ENCODE measurements at regions not wholly inside any gene's neighbourhood (a gene's known extent, or its start where the extent isn't known, plus 50 kb on each side); places are given as distances from the start of the nearest gene placed in this dataset.

GRCh38 chr4:136489101-136489500 is 1043.2 kb downstream of the PCDH18 start:
- TF ChIP-seq ZBTB7A (IDR thresholded peaks at IDR 0.05; ENCODE audit: low read depth): no peak
- TF ChIP-seq EGR1 (IDR thresholded peaks at IDR 0.05): no peak
- no peak for TF ChIP-seq REST (IDR thresholded peaks at IDR 0.05; ENCODE audit: low read depth)
- TF ChIP-seq CEBPB (IDR thresholded peaks at IDR 0.05): no peak
- no peak for TF ChIP-seq YY1 (IDR thresholded peaks at IDR 0.05; ENCODE audit: low read depth)
- no peak for TF ChIP-seq TCF12 (IDR thresholded peaks at IDR 0.05; ENCODE audit: low read depth)
- no peak for TF ChIP-seq CREB1 (IDR thresholded peaks at IDR 0.05; ENCODE audit: low read depth)
- no peak for TF ChIP-seq MAX (IDR thresholded peaks at IDR 0.05)
- no peak for TF ChIP-seq TEAD4 (IDR thresholded peaks at IDR 0.05)
- no peak for TF ChIP-seq USF1 (IDR thresholded peaks at IDR 0.05)
- no peak for TF ChIP-seq FOXM1 (IDR thresholded peaks at IDR 0.05; ENCODE audit: borderline replicate concordance, low read depth)
- no peak for TF ChIP-seq NFIC (IDR thresholded peaks at IDR 0.05)
- TF ChIP-seq RAD21 (IDR thresholded peaks at IDR 0.05; ENCODE audit: low read depth): no peak
- no peak for TF ChIP-seq EP300 (IDR thresholded peaks at IDR 0.05; ENCODE audit: borderline replicate concordance)

GRCh38 chr4:136484996-136485395 is 1047.3 kb downstream of the PCDH18 start:
- no peak for TF ChIP-seq ZBTB7A (IDR thresholded peaks at IDR 0.05; ENCODE audit: low read depth)
- no peak for TF ChIP-seq TAF1 (IDR thresholded peaks at IDR 0.05; ENCODE audit: low read depth)

DNA sequence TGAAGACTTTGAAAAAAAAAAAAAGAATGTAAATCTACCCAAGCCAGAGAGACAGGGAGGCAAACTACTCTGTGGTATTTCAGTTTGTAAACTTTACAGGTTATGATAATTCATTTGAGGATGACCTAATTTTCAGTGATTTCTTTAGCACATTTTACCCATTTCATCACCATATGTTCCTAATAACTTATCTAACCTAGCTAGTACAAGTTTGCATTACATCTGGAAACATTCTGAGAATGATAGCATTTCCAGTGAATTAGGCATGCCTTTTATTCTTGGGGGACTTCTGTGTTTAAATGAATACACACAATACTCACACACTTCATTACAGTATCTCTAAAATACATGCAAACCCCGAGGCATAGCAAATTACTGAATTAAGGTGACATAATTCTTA is 1055.5 kb downstream of the PCDH18 start:
- no peak for TF ChIP-seq TAF1 (IDR thresholded peaks at IDR 0.05; ENCODE audit: low read depth)
- no peak for TF ChIP-seq MAX (IDR thresholded peaks at IDR 0.05)
- no peak for TF ChIP-seq TEAD4 (IDR thresholded peaks at IDR 0.05)
- TF ChIP-seq ZBTB7A (IDR thresholded peaks at IDR 0.05; ENCODE audit: low read depth): no peak
- no peak for TF ChIP-seq CREB1 (IDR thresholded peaks at IDR 0.05; ENCODE audit: low read depth)
- TF ChIP-seq EGR1 (IDR thresholded peaks at IDR 0.05): no peak
- TF ChIP-seq FOXM1 (IDR thresholded peaks at IDR 0.05; ENCODE audit: borderline replicate concordance, low read depth): no peak
- TF ChIP-seq USF1 (IDR thresholded peaks at IDR 0.05): no peak
- no peak for TF ChIP-seq NFIC (IDR thresholded peaks at IDR 0.05)
- no peak for TF ChIP-seq CEBPB (IDR thresholded peaks at IDR 0.05)
- no peak for TF ChIP-seq EP300 (IDR thresholded peaks at IDR 0.05; ENCODE audit: borderline replicate concordance)

DNA sequence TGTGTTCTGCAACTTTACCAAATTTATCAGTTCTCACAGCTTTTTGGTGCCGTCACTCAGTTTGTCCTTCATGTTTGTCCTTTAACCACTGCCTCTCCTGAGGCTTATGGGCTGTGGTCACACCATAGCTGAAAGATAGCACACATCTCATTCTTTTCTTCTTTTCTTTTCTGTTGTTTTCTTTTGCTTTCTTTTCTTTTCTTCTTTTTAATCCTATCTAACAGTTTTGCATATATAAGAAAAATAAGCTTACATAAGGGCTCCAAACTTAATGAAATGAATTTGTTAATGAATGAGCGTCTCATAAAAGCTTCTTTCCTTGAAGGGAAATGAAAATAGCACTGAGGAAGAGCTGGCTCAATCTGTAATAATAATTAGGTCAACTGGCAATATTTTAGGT is 1061.2 kb downstream of the PCDH18 start:
- no peak for TF ChIP-seq TCF12 (IDR thresholded peaks at IDR 0.05; ENCODE audit: low read depth)
- TF ChIP-seq MAX (IDR thresholded peaks at IDR 0.05): no peak
- TF ChIP-seq REST (IDR thresholded peaks at IDR 0.05; ENCODE audit: low read depth): no peak
- TF ChIP-seq RAD21 (IDR thresholded peaks at IDR 0.05; ENCODE audit: low read depth): no peak
- TF ChIP-seq CREB1 (IDR thresholded peaks at IDR 0.05; ENCODE audit: low read depth): no peak
- TF ChIP-seq TEAD4 (IDR thresholded peaks at IDR 0.05): no peak
- no peak for TF ChIP-seq EP300 (IDR thresholded peaks at IDR 0.05; ENCODE audit: borderline replicate concordance)
- no peak for TF ChIP-seq YY1 (IDR thresholded peaks at IDR 0.05; ENCODE audit: low read depth)
- no peak for TF ChIP-seq ZBTB7A (IDR thresholded peaks at IDR 0.05; ENCODE audit: low read depth)
- TF ChIP-seq FOXM1 (IDR thresholded peaks at IDR 0.05; ENCODE audit: borderline replicate concordance, low read depth): no peak
- no peak for TF ChIP-seq EGR1 (IDR thresholded peaks at IDR 0.05)
- no peak for TF ChIP-seq TAF1 (IDR thresholded peaks at IDR 0.05; ENCODE audit: low read depth)
- no peak for TF ChIP-seq USF1 (IDR thresholded peaks at IDR 0.05)
- TF ChIP-seq CEBPB (IDR thresholded peaks at IDR 0.05): no peak
- TF ChIP-seq NFIC (IDR thresholded peaks at IDR 0.05): no peak

GRCh38 chr4:136465691-136466090 is 1066.6 kb downstream of the PCDH18 start:
- TF ChIP-seq CREB1 (IDR thresholded peaks at IDR 0.05; ENCODE audit: low read depth) (no peak), RAD21 (IDR thresholded peaks at IDR 0.05; ENCODE audit: low read depth) (no peak), NFIC (IDR thresholded peaks at IDR 0.05) (no peak), EGR1 (IDR thresholded peaks at IDR 0.05) (no peak), TEAD4 (IDR thresholded peaks at IDR 0.05) (no peak), USF1 (IDR thresholded peaks at IDR 0.05) (no peak), FOXM1 (IDR thresholded peaks at IDR 0.05; ENCODE audit: borderline replicate concordance, low read depth) (no peak), CEBPB (IDR thresholded peaks at IDR 0.05) (no peak), EP300 (IDR thresholded peaks at IDR 0.05; ENCODE audit: borderline replicate concordance) (no peak), REST (IDR thresholded peaks at IDR 0.05; ENCODE audit: low read depth) (no peak)

All from Ishikawa (cell line).